Panc1 (cell line): ENCODE measurements at regions not wholly inside any gene's neighbourhood (a gene's known extent, or its start where the extent isn't known, plus 50 kb on each side); places are given as distances from the start of the nearest gene placed in this dataset.

ENCODE experiments used
- ATAC-seq: fragments of 200-7000 bp; cut with Tn5 transposase; 2 replicates; pipeline ENCODE4 v1.9.1; 2020; ENCODE audit warnings: mild to moderate bottlenecking, moderate library complexity
- BruUV-seq: library from RNA; stranded (reverse); fragments of 400-500 nt; replicated peaks from 2 replicates; lab custom pipeline; 2021; lab: Mats Ljungman, UMichigan
- CTCF ChIA-PET: fragments of 300-600 bp; sonication (Branson Sonifier 250); formaldehyde crosslinking; loops from one replicate; lab custom pipeline; 2022; ENCODE audit warnings: antibody characterized with exemption; lab: Charles Lee
- POLR2A ChIA-PET: fragments of 300-600 bp; sonication (Branson Sonifier 250); formaldehyde crosslinking; loops from one replicate; lab custom pipeline; 2022; ENCODE audit warnings: antibody characterized with exemption; lab: Charles Lee
- DNase-seq: peaks from one replicate; pipeline ENCODE4 v3.0.0-alpha.2; 2010; ENCODE audit warnings: low read depth, low spot score
- H3K27ac ChIP-seq: 2 replicates; pipeline ENCODE4 v1.5.1; 2011; ENCODE audit warnings: mild to moderate bottlenecking, low read length, inconsistent platforms
- H3K27me3 ChIP-seq: fragments of 200-500 bp; sonication (Bioruptor generic); 2 replicates; pipeline ENCODE4 v1.6.0; 2014; ENCODE audit warnings: low read length, inconsistent platforms; ENCODE audit not compliant: control insufficient read depth, insufficient read depth
- H3K36me3 ChIP-seq: fragments of 200-500 bp; sonication (Bioruptor generic); 2 replicates; pipeline ENCODE4 v1.5.1; 2014; ENCODE audit warnings: inconsistent platforms, mild to moderate bottlenecking, low read length, moderate library complexity; ENCODE audit not compliant: control insufficient read depth, insufficient read depth
- H3K4me1 ChIP-seq: 2 replicates; pipeline ENCODE4 v1.5.1; 2011; ENCODE audit warnings: inconsistent platforms, mild to moderate bottlenecking, low read length, moderate library complexity; ENCODE audit not compliant: control insufficient read depth, insufficient read depth
- H3K4me3 ChIP-seq, 2 experiments: 2 replicates each; pipeline ENCODE4 v1.5.1; 2011 to 2012; ENCODE audit warnings: low read depth in 2 of 2, low read length in 2 of 2, mild to moderate bottlenecking in 2 of 2, inconsistent platforms in 1 of 2, moderate library complexity in 1 of 2
- H3K9me3 ChIP-seq: fragments of 200-500 bp; sonication (Bioruptor generic); 2 replicates; pipeline ENCODE4 v1.5.1; 2014; ENCODE audit warnings: low read depth, mild to moderate bottlenecking, inconsistent platforms, low read length, moderate library complexity; ENCODE audit not compliant: control insufficient read depth, insufficient read depth
- CTCF ChIP-seq: fragments of 450-650 bp; IDR thresholded peaks from 2 replicates; pipeline ENCODE4 v1.5.1; 2017; ENCODE audit warnings: mild to moderate bottlenecking
- POLR2AphosphoS5 ChIP-seq: IDR thresholded peaks from 2 replicates; pipeline ENCODE4 v1.6.1; 2012; ENCODE audit warnings: mild to moderate bottlenecking, low read depth, low read length, moderate library complexity
- SIN3A ChIP-seq: IDR thresholded peaks from 2 replicates; pipeline ENCODE4 v1.6.1; 2012; ENCODE audit warnings: low read depth, mild to moderate bottlenecking, low read length, moderate library complexity, borderline replicate concordance; ENCODE audit not compliant: insufficient read depth
- TCF7L2 ChIP-seq: IDR thresholded peaks from 2 replicates; pipeline ENCODE4 v1.6.1; 2011; ENCODE audit warnings: mild to moderate bottlenecking, low read depth, low read length, inconsistent platforms
- in situ Hi-C: cut with HindIII; loops from 2 replicates; pipeline ENCODE4 v1.10.0; 2016; ENCODE audit warnings: low sequenced_read_pairs, low pct_unique_long_range_greater_than_20kb
- intact Hi-C: fragments of 100-400 bp; cut with micrococcal nuclease; formaldehyde crosslinking; loops from one replicate; pipeline ENCODE4 v1.10.0; 2022; ENCODE audit not compliant: unreplicated experiment
- TF ChIP-seq, protein P1 (sequence below), 2 experiments: IDR thresholded peaks; 2 replicates each; pipeline ENCODE4 v1.6.1; 2011 to 2012; ENCODE audit warnings: low read depth in 2 of 2, control low read depth in 1 of 2, low read length in 1 of 2, mild to moderate bottlenecking in 1 of 2, moderate library complexity in 1 of 2; ENCODE audit not compliant: insufficient read depth in 1 of 2

- ChIA-PET CTCF (no interaction called here), POLR2A (interaction anchor here (0.6 kb wide), 1 partner anchor 93 kb away, joined by 5 read pairs; no protein-coding TSS in a partner anchor)
- TF ChIP-seq SIN3A = no peak
- no peak for TF ChIP-seq CTCF
- DNase-seq (no peak), ATAC-seq (no peak)
- Histone ChIP-seq H3K27me3 (no peaks in the 10 kb centered on the region), H3K4me3 (no peak overlapping the region), H3K9me3 (no peaks in the 10 kb centered on the region), H3K36me3 (no peaks in the 10 kb centered on the region), H3K27ac (no peak overlapping the region), H3K4me1 (peaks cover 12% of the 10 kb centered on the region)
- in situ Hi-C loops (no loop called here), intact Hi-C loops (no loop called here)
- no TSS peak for BruUV-seq
Observed at GRCh38 chr6:149229096-149229495, 88.4 kb upstream of the TAB2 start.

DNA sequence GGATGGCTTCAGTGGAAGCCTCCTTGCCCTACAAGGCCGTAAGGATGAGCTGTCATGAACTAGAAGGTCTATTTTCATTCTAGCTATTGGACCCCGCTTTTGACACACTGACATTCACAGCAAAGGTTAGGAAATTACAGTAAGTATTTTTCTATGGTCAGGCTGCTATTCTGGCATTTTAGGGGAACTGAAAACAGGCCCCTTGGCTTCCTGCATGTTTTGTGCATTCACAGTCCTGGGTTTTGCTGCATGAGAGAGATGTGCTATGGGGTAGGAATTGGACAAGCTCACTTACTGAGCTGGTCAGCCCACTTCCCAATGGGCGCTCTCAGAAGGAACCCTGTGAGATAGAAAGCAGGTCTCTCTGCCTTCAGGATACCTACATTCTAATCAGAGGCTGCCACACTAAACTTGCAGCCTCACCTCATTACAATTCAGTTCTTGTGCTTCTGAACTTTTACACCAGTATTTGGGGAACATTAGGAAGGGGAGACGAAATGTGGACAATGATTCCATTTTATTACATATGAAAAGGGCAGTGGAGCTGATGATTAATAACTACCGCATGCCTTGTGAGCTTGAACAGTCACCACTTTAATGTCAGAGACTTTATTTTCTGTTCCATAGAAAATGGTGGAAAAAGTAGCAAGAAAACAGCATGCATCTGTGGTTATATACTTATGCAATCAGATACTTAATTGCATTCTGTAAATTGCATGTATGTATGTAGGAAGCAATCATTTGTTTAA, 86.6 kb upstream of the TAB2 start:
- no TSS peak for BruUV-seq
- no peak overlapping the region for H3K27ac ChIP-seq
- peaks cover 12% of the 10 kb centered on the region for H3K4me1 ChIP-seq
- no peaks in the 10 kb centered on the region for H3K27me3 ChIP-seq
- POLR2A ChIA-PET = interaction anchor here (0.5 kb wide), 1 partner anchor 704 kb away, joined by 3 read pairs; no protein-coding TSS in a partner anchor
- DNase-seq (no peak), ATAC-seq (no peak)
- no peaks in the 10 kb centered on the region for H3K36me3 ChIP-seq
- in situ Hi-C loops = no loop called here
- H3K4me3 ChIP-seq = no peak overlapping the region
- CTCF ChIA-PET = no interaction called here
- TF ChIP-seq POLR2AphosphoS5 = no peak
- no peak for TF ChIP-seq TCF7L2
- no peak for TF ChIP-seq SIN3A
- no peak for TF ChIP-seq CTCF
- intact Hi-C loops = no loop called here
- no peaks in the 10 kb centered on the region for H3K9me3 ChIP-seq

- TF ChIP-seq SIN3A = no peak
- TF ChIP-seq, protein P1, sequence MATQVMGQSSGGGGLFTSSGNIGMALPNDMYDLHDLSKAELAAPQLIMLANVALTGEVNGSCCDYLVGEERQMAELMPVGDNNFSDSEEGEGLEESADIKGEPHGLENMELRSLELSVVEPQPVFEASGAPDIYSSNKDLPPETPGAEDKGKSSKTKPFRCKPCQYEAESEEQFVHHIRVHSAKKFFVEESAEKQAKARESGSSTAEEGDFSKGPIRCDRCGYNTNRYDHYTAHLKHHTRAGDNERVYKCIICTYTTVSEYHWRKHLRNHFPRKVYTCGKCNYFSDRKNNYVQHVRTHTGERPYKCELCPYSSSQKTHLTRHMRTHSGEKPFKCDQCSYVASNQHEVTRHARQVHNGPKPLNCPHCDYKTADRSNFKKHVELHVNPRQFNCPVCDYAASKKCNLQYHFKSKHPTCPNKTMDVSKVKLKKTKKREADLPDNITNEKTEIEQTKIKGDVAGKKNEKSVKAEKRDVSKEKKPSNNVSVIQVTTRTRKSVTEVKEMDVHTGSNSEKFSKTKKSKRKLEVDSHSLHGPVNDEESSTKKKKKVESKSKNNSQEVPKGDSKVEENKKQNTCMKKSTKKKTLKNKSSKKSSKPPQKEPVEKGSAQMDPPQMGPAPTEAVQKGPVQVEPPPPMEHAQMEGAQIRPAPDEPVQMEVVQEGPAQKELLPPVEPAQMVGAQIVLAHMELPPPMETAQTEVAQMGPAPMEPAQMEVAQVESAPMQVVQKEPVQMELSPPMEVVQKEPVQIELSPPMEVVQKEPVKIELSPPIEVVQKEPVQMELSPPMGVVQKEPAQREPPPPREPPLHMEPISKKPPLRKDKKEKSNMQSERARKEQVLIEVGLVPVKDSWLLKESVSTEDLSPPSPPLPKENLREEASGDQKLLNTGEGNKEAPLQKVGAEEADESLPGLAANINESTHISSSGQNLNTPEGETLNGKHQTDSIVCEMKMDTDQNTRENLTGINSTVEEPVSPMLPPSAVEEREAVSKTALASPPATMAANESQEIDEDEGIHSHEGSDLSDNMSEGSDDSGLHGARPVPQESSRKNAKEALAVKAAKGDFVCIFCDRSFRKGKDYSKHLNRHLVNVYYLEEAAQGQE (IDR thresholded peaks at IDR 0.05; ENCODE audit: insufficient read depth in 1 of 2, low read depth in 2 of 2, low read length in 1 of 2) = no peak
- TF ChIP-seq TCF7L2 = no peak
- TF ChIP-seq CTCF = no peak
- TF ChIP-seq POLR2AphosphoS5 = no peak
- Histone ChIP-seq H3K36me3 (no peaks in the 10 kb centered on the region), H3K4me3 (no peak overlapping the region), H3K9me3 (no peaks in the 10 kb centered on the region), H3K27me3 (no peaks in the 10 kb centered on the region), H3K27ac (no peak overlapping the region), H3K4me1 (peaks cover 12% of the 10 kb centered on the region)
- in situ Hi-C loops (no loop called here), intact Hi-C loops (no loop called here)
- no TSS peak for BruUV-seq
- ATAC-seq (no peak), DNase-seq (no peak)
- CTCF ChIA-PET = no interaction called here
- POLR2A ChIA-PET = interaction anchor here (0.5 kb wide), 1 partner anchor 705 kb away, joined by 3 read pairs; no protein-coding TSS in a partner anchor
Observed at GRCh38 chr6:149231778-149232177, 85.7 kb upstream of the TAB2 start.
